ENCODE measurements at regions not wholly inside any gene's neighbourhood (a gene's known extent, or its start where the extent isn't known, plus 50 kb on each side); places are given as distances from the start of the nearest gene placed in this dataset.

- TF ChIP-seq CTCF (conservative IDR thresholded peaks at IDR 0.05): no peak
- no peaks in the 10 kb centered on the region for H3K4me1 Mint-ChIP-seq
- no peak overlapping the region for H3K27ac Mint-ChIP-seq (ENCODE audit: unreplicated experiment)
- H3K36me3 Mint-ChIP-seq (ENCODE audit: low read depth): peaks cover 6% of the 10 kb centered on the region
- H3K27me3 Mint-ChIP-seq (ENCODE audit: low read depth): peaks cover 15% of the 10 kb centered on the region
- H3K9me3 Mint-ChIP-seq: peaks cover 8% of the 10 kb centered on the region
- H3K4me3 Mint-ChIP-seq: no peak overlapping the region
- no peak for DNase-seq (ENCODE audit: low read depth, low spot score)
Observed at GRCh38 chrX:5549512-5549911, 679.2 kb downstream of the NLGN4X start.

GRCh38 chrX:5537098-5537497 lies 691.6 kb downstream of the NLGN4X start:
- no peak overlapping the region for H3K27ac Mint-ChIP-seq (ENCODE audit: unreplicated experiment)
- no peak for DNase-seq (ENCODE audit: low read depth, low spot score)
- peaks cover 3% of the 10 kb centered on the region for H3K9me3 Mint-ChIP-seq
- no peak overlapping the region for H3K4me3 Mint-ChIP-seq
- no peaks in the 10 kb centered on the region for H3K4me1 Mint-ChIP-seq
- peaks cover 12% of the 10 kb centered on the region for H3K27me3 Mint-ChIP-seq (ENCODE audit: low read depth)
- no peaks in the 10 kb centered on the region for H3K36me3 Mint-ChIP-seq (ENCODE audit: low read depth)
- no peak for TF ChIP-seq CTCF (conservative IDR thresholded peaks at IDR 0.05)

- Mint-ChIP-seq H3K36me3 (ENCODE audit: low read depth) (no peaks in the 10 kb centered on the region), H3K4me1 (no peaks in the 10 kb centered on the region)
Observed at GRCh38 chrX:5536261-5536660, 692.4 kb downstream of the NLGN4X start.

GRCh38 chrX:5528057-5528456 lies 700.6 kb downstream of the NLGN4X start:
- Mint-ChIP-seq H3K4me3 (no peak overlapping the region), H3K27ac (ENCODE audit: unreplicated experiment) (no peak overlapping the region), H3K27me3 (ENCODE audit: low read depth) (peaks cover 9% of the 10 kb centered on the region), H3K4me1 (no peaks in the 10 kb centered on the region), H3K36me3 (ENCODE audit: low read depth) (no peaks in the 10 kb centered on the region), H3K9me3 (peaks cover 4% of the 10 kb centered on the region)
- DNase-seq (ENCODE audit: low read depth, low spot score): no peak
- TF ChIP-seq CTCF (conservative IDR thresholded peaks at IDR 0.05): no peak

More at GRCh38 chrX:5536261-5536660, 692.4 kb downstream of the NLGN4X start:
- TF ChIP-seq CTCF (conservative IDR thresholded peaks at IDR 0.05): no peak
- Mint-ChIP-seq H3K27me3 (ENCODE audit: low read depth) (peaks cover 16% of the 10 kb centered on the region), H3K4me3 (no peak overlapping the region), H3K27ac (ENCODE audit: unreplicated experiment) (no peak overlapping the region), H3K9me3 (peaks cover 3% of the 10 kb centered on the region)
- DNase-seq (ENCODE audit: low read depth, low spot score): no peak

- no peaks in the 10 kb centered on the region for H3K27me3 Mint-ChIP-seq (ENCODE audit: low read depth)
- H3K4me1 Mint-ChIP-seq: no peaks in the 10 kb centered on the region
- TF ChIP-seq CTCF (conservative IDR thresholded peaks at IDR 0.05): no peak
- peaks cover 4% of the 10 kb centered on the region for H3K9me3 Mint-ChIP-seq
- H3K27ac Mint-ChIP-seq (ENCODE audit: unreplicated experiment): no peak overlapping the region
- no peak for DNase-seq (ENCODE audit: low read depth, low spot score)
- H3K36me3 Mint-ChIP-seq (ENCODE audit: low read depth): no peaks in the 10 kb centered on the region
- no peak overlapping the region for H3K4me3 Mint-ChIP-seq
Observed at GRCh38 chrX:5526191-5526590, 702.5 kb downstream of the NLGN4X start.

All from neural crest cell (in vitro differentiated cells).